DOHH2 (cell line): ENCODE measurements at regions not wholly inside any gene's neighbourhood (a gene's known extent, or its start where the extent isn't known, plus 50 kb on each side); places are given as distances from the start of the nearest gene placed in this dataset.

ENCODE experiments used
- H3F3A ChIP-seq: fragments of 200-600 bp; sonication (generic), shearing (Covaris generic); 2 replicates; pipeline ENCODE4 v1.6.0; 2016; ENCODE audit warnings: antibody characterized with exemption, mild to moderate bottlenecking; ENCODE audit not compliant: control insufficient read depth, insufficient read depth
- H3K27ac ChIP-seq: fragments of 200-600 bp; sonication (generic); 2 replicates; pipeline ENCODE4 v1.5.1; 2014; ENCODE audit warnings: low read depth, mild to moderate bottlenecking, low read length, moderate library complexity
- H3K27me3 ChIP-seq: fragments of 200-600 bp; sonication (generic); 2 replicates; pipeline ENCODE4 v1.6.1; 2014; ENCODE audit warnings: mild to moderate bottlenecking, low read length, mixed read lengths; ENCODE audit not compliant: control insufficient read depth
- H3K36me3 ChIP-seq: fragments of 200-600 bp; sonication (generic); 2 replicates; pipeline ENCODE4 v1.6.1; 2014; ENCODE audit warnings: mild to moderate bottlenecking, low read length, moderate library complexity, mixed read lengths; ENCODE audit not compliant: control insufficient read depth
- H3K4me1 ChIP-seq: fragments of 200-600 bp; sonication (generic); 2 replicates; pipeline ENCODE4 v1.6.1; 2014; ENCODE audit warnings: mild to moderate bottlenecking, low read length, mixed read lengths; ENCODE audit not compliant: control insufficient read depth
- H3K4me2 ChIP-seq: fragments of 200-600 bp; sonication (generic); 2 replicates; pipeline ENCODE4 v1.6.0; 2014; ENCODE audit warnings: mild to moderate bottlenecking, low read length, moderate library complexity
- H3K4me3 ChIP-seq: fragments of 200-600 bp; sonication (generic); 2 replicates; pipeline ENCODE4 v1.5.1; 2014; ENCODE audit warnings: mild to moderate bottlenecking, low read length, mixed read lengths
- H3K79me2 ChIP-seq: fragments of 200-600 bp; sonication (generic); 2 replicates; pipeline ENCODE4 v1.6.1; 2014; ENCODE audit warnings: mild to moderate bottlenecking, low read length, mixed read lengths; ENCODE audit not compliant: control insufficient read depth
- H3K9me2 ChIP-seq: fragments of 200-600 bp; sonication (generic); replicated peaks from 2 replicates; pipeline ENCODE4 v1.6.1; 2014; ENCODE audit warnings: mild to moderate bottlenecking, low read length, mixed read lengths; ENCODE audit not compliant: control insufficient read depth
- H3K9me3 ChIP-seq: fragments of 200-600 bp; sonication (generic); 2 replicates; pipeline ENCODE4 v1.6.1; 2014; ENCODE audit warnings: antibody characterized with exemption, low read length, mixed read lengths; ENCODE audit not compliant: control insufficient read depth, insufficient read depth
- H4K20me1 ChIP-seq: fragments of 200-600 bp; sonication (generic); 2 replicates; pipeline ENCODE4 v1.6.0; 2014; ENCODE audit warnings: low read depth, mild to moderate bottlenecking, antibody characterized with exemption, low read length, moderate library complexity; ENCODE audit not compliant: control insufficient read depth, insufficient read depth
- CTCF ChIP-seq: fragments of 200-600 bp; sonication (generic); IDR thresholded peaks from one replicate; pipeline ENCODE4 v1.5.1; 2014; ENCODE audit warnings: antibody characterized with exemption, mild to moderate bottlenecking, low read depth, low read length; ENCODE audit not compliant: poor library complexity, severe bottlenecking
- EZH2phosphoT487 ChIP-seq: fragments of 200-600 bp; sonication (generic); IDR thresholded peaks from 2 replicates; pipeline ENCODE4 v1.6.1; 2017; ENCODE audit warnings: borderline replicate concordance, mild to moderate bottlenecking, antibody characterized with exemption, low read length, moderate library complexity, mixed read lengths

- H3K4me3 ChIP-seq: no peak overlapping the region
- H3F3A ChIP-seq: no peaks in the 10 kb centered on the region
- H3K27me3 ChIP-seq: no peaks in the 10 kb centered on the region
- H4K20me1 ChIP-seq: no peaks in the 10 kb centered on the region
- no peak for TF ChIP-seq EZH2phosphoT487
- no peaks in the 10 kb centered on the region for H3K9me3 ChIP-seq
- H3K79me2 ChIP-seq: no peaks in the 10 kb centered on the region
- H3K27ac ChIP-seq: no peak overlapping the region
- H3K4me1 ChIP-seq: no peaks in the 10 kb centered on the region
- no peaks in the 10 kb centered on the region for H3K9me2 ChIP-seq
- no peaks in the 10 kb centered on the region for H3K36me3 ChIP-seq
- no peak overlapping the region for H3K4me2 ChIP-seq
These were observed 171.4 kb upstream of the TFAP2D start for GRCh38 chr6:50541941-50542340.

GRCh38 chr6:50543666-50544065 lies 169.7 kb upstream of the TFAP2D start:
- TF ChIP-seq CTCF (no peak), EZH2phosphoT487 (no peak)
- no peaks in the 10 kb centered on the region for H3K9me3 ChIP-seq
- H3K9me2 ChIP-seq: no peaks in the 10 kb centered on the region
- no peaks in the 10 kb centered on the region for H3K79me2 ChIP-seq
- no peaks in the 10 kb centered on the region for H4K20me1 ChIP-seq
- H3F3A ChIP-seq: no peaks in the 10 kb centered on the region
- no peaks in the 10 kb centered on the region for H3K27me3 ChIP-seq
- no peaks in the 10 kb centered on the region for H3K4me1 ChIP-seq
- H3K27ac ChIP-seq: no peak overlapping the region
- no peak overlapping the region for H3K4me2 ChIP-seq
- no peak overlapping the region for H3K4me3 ChIP-seq
- no peaks in the 10 kb centered on the region for H3K36me3 ChIP-seq

- H3F3A ChIP-seq: no peaks in the 10 kb centered on the region
- no peaks in the 10 kb centered on the region for H4K20me1 ChIP-seq
- H3K27me3 ChIP-seq: no peaks in the 10 kb centered on the region
- no peaks in the 10 kb centered on the region for H3K36me3 ChIP-seq
- H3K9me2 ChIP-seq: no peaks in the 10 kb centered on the region
- no peaks in the 10 kb centered on the region for H3K4me1 ChIP-seq
- no peak for TF ChIP-seq EZH2phosphoT487
- TF ChIP-seq CTCF: no peak
- no peaks in the 10 kb centered on the region for H3K9me3 ChIP-seq
- no peak overlapping the region for H3K4me2 ChIP-seq
- no peaks in the 10 kb centered on the region for H3K79me2 ChIP-seq
- no peak overlapping the region for H3K4me3 ChIP-seq
- no peak overlapping the region for H3K27ac ChIP-seq
These were observed 164.3 kb upstream of the TFAP2D start for GRCh38 chr6:50549026-50549425.

- no peaks in the 10 kb centered on the region for H3K9me2 ChIP-seq
- no peaks in the 10 kb centered on the region for H3K79me2 ChIP-seq
- H3K27ac ChIP-seq: no peak overlapping the region
- no peaks in the 10 kb centered on the region for H3F3A ChIP-seq
- no peaks in the 10 kb centered on the region for H3K4me1 ChIP-seq
- TF ChIP-seq CTCF (no peak), EZH2phosphoT487 (no peak)
- H3K4me3 ChIP-seq: no peak overlapping the region
- no peak overlapping the region for H3K4me2 ChIP-seq
- H3K36me3 ChIP-seq: no peaks in the 10 kb centered on the region
- no peaks in the 10 kb centered on the region for H3K27me3 ChIP-seq
- no peaks in the 10 kb centered on the region for H4K20me1 ChIP-seq
- H3K9me3 ChIP-seq: no peaks in the 10 kb centered on the region
These were observed 163.9 kb upstream of the TFAP2D start for GRCh38 chr6:50549475-50549874.
